OCI-LY7 (cell line): ENCODE measurements at regions not wholly inside any gene's neighbourhood (a gene's known extent, or its start where the extent isn't known, plus 50 kb on each side); places are given as distances from the start of the nearest gene placed in this dataset.

Source experiments
- BruUV-seq: library from RNA; stranded (reverse); fragments of 400-500 nt; replicated peaks from 2 replicates; lab custom pipeline; 2021; lab: Mats Ljungman, UMichigan
- CTCF ChIA-PET: fragments of 300-600 bp; sonication (Branson Sonifier 250); formaldehyde crosslinking; loops from one replicate; lab custom pipeline; 2022; ENCODE audit warnings: antibody characterized with exemption; ENCODE audit not compliant: unreplicated experiment; lab: Charles Lee
- POLR2A ChIA-PET: fragments of 300-600 bp; sonication (Branson Sonifier 250); formaldehyde crosslinking; loops from one replicate; lab custom pipeline; 2022; ENCODE audit warnings: antibody characterized with exemption; lab: Charles Lee
- DNase-seq: peaks from one replicate; pipeline ENCODE4 v3.0.0-alpha.2; 2015; ENCODE audit warnings: low spot score
- H2AFZ ChIP-seq: fragments of 200-600 bp; sonication (generic), shearing (Covaris generic); 2 replicates; pipeline ENCODE4 v1.6.1; 2014; ENCODE audit warnings: mild to moderate bottlenecking, antibody characterized with exemption, low read length, moderate library complexity
- H3K27ac ChIP-seq: fragments of 200-600 bp; sonication (generic); 2 replicates; pipeline ENCODE4 v1.5.1; 2014; ENCODE audit warnings: mixed run types, low read depth, mild to moderate bottlenecking, moderate library complexity, low read length, inconsistent platforms; ENCODE audit not compliant: poor library complexity, severe bottlenecking
- H3K36me3 ChIP-seq: fragments of 200-600 bp; sonication (generic); 2 replicates; pipeline ENCODE4 v1.6.1; 2014; ENCODE audit warnings: mild to moderate bottlenecking, antibody characterized with exemption, low read length, moderate library complexity, mixed read lengths; ENCODE audit not compliant: insufficient read depth
- H3K4me1 ChIP-seq: fragments of 200-600 bp; sonication (generic); 2 replicates; pipeline ENCODE4 v1.5.1; 2014; ENCODE audit warnings: mild to moderate bottlenecking, low read length; ENCODE audit not compliant: insufficient read depth, poor library complexity, severe bottlenecking
- H3K4me2 ChIP-seq: fragments of 200-600 bp; sonication (generic); 2 replicates; pipeline ENCODE4 v1.6.1; 2014; ENCODE audit warnings: mild to moderate bottlenecking, low read length
- H3K4me3 ChIP-seq: fragments of 200-600 bp; sonication (generic); 2 replicates; pipeline ENCODE4 v1.5.1; 2014; ENCODE audit warnings: mild to moderate bottlenecking, low read depth, low read length; ENCODE audit not compliant: poor library complexity, severe bottlenecking
- H3K79me2 ChIP-seq: fragments of 200-600 bp; sonication (generic); 2 replicates; pipeline ENCODE4 v1.6.1; 2016; ENCODE audit warnings: low read depth, mild to moderate bottlenecking, low read length, moderate library complexity, mixed read lengths; ENCODE audit not compliant: insufficient read depth
- H3K9me2 ChIP-seq: fragments of 200-600 bp; sonication (generic); 2 replicates; pipeline ENCODE4 v1.6.1; 2016; ENCODE audit warnings: mild to moderate bottlenecking, low read length, mixed read lengths; ENCODE audit not compliant: insufficient read depth
- H3K9me3 ChIP-seq: fragments of 200-600 bp; sonication (generic); 2 replicates; pipeline ENCODE4 v1.6.1; 2014; ENCODE audit warnings: mild to moderate bottlenecking, mixed run types, low read length, mixed read lengths
- H4K20me1 ChIP-seq: fragments of 200-600 bp; sonication (generic); 2 replicates; pipeline ENCODE4 v1.6.1; 2014; ENCODE audit warnings: mild to moderate bottlenecking, antibody characterized with exemption, low read length, moderate library complexity, mixed read lengths; ENCODE audit not compliant: insufficient read depth
- CTCF ChIP-seq: fragments of 200-600 bp; sonication (generic); conservative IDR thresholded peaks from 2 replicates; pipeline ENCODE4 v1.5.1; 2014; ENCODE audit warnings: mild to moderate bottlenecking, antibody characterized with exemption, low read length, moderate library complexity, mixed read lengths
- EZH2phosphoT487 ChIP-seq: fragments of 200-600 bp; sonication (generic); IDR thresholded peaks from 2 replicates; pipeline ENCODE4 v1.6.1; 2018; ENCODE audit warnings: low read depth, borderline replicate concordance, mild to moderate bottlenecking, mixed run types, antibody characterized with exemption, low read length, moderate library complexity, mixed read lengths
- intact Hi-C: fragments of 100-400 bp; cut with micrococcal nuclease; formaldehyde crosslinking; loops from one replicate; pipeline ENCODE4 v1.10.0; 2022; ENCODE audit not compliant: unreplicated experiment

DNA sequence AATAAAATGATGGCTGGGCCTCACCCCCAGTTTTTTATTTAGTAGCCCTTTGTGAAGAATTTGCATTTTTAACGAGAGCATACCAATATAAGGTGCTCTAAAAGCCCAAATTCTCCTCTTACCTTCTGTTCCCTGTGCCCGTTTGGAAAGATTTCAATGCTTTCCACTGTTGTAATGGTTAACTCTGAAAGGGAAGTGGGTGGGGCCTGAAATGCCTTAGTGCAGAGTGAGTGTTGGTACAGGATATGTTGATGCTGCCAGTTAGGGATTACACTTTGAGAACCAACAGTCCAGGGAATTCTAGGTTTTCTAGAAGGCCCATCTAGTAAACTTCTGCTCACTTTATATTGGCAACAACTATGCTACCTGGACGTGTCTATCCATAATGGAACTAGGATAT lies 562.7 kb upstream of the NRSN1 start:
- intact Hi-C loops: no loop called here
- H3K9me3 ChIP-seq: no peaks in the 10 kb centered on the region
- H3K36me3 ChIP-seq: no peaks in the 10 kb centered on the region
- CTCF ChIA-PET: no interaction called here
- TF ChIP-seq CTCF (no peak), EZH2phosphoT487 (no peak)
- no peak overlapping the region for H2AFZ ChIP-seq
- no peaks in the 10 kb centered on the region for H3K4me1 ChIP-seq
- no peak overlapping the region for H3K4me2 ChIP-seq
- no peak for DNase-seq
- H3K9me2 ChIP-seq: no peaks in the 10 kb centered on the region
- no TSS peak for BruUV-seq
- H3K79me2 ChIP-seq: no peaks in the 10 kb centered on the region
- no peak overlapping the region for H3K27ac ChIP-seq
- H4K20me1 ChIP-seq: no peaks in the 10 kb centered on the region
- POLR2A ChIA-PET: no interaction called here
- no peak overlapping the region for H3K4me3 ChIP-seq

DNA sequence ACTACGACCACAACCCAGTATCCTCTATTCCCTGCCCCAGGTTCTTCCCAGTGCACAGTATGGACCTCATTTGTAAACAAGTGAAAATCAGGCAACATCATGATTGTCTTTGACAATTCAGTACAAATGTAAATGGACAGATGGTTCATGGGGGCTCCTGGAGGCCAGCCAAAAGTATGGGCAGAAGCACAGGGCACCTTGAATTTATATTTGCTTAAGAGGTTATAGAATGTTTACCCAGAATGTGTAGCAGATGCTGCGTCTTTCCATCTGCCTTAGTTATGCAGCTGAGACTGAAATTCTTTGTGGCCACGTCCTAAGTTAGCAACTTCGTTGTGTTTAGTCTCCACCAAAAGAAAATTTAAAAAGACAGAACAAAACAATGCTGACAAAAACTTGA lies 559.6 kb upstream of the NRSN1 start:
- Histone ChIP-seq H2AFZ (no peak overlapping the region), H3K4me1 (no peaks in the 10 kb centered on the region), H3K4me3 (no peak overlapping the region), H3K36me3 (no peaks in the 10 kb centered on the region), H3K27ac (no peak overlapping the region), H3K4me2 (no peak overlapping the region), H3K9me3 (no peaks in the 10 kb centered on the region), H3K9me2 (no peaks in the 10 kb centered on the region), H4K20me1 (no peaks in the 10 kb centered on the region), H3K79me2 (no peaks in the 10 kb centered on the region)
- no peak for DNase-seq
- CTCF ChIA-PET: no interaction called here
- no TSS peak for BruUV-seq
- POLR2A ChIA-PET: no interaction called here
- no peak for TF ChIP-seq CTCF
- no peak for TF ChIP-seq EZH2phosphoT487
- intact Hi-C loops: no loop called here

DNA sequence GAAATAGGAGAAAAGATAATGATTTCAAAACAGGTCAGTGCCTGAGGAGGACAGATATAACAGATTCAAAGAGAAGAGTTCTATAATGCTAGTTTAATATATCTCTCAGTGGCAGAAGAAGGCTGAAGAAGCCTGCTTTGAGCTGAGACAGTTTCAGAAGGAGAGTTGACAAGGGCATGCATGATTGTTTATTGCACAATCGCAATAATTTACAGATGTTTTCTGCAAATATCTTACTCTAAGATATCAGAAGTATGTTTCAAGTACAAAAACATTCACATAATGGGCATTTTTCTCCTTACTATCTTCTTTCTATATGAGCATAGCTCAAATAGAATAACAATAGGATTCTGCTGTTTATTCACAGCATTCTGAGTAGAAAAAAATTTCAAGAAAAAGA lies 557.7 kb upstream of the NRSN1 start:
- Histone ChIP-seq H2AFZ (no peak overlapping the region), H3K79me2 (no peaks in the 10 kb centered on the region), H3K9me2 (no peaks in the 10 kb centered on the region), H3K4me1 (no peaks in the 10 kb centered on the region), H3K27ac (no peak overlapping the region), H3K9me3 (no peaks in the 10 kb centered on the region), H3K36me3 (no peaks in the 10 kb centered on the region), H3K4me2 (no peak overlapping the region), H4K20me1 (no peaks in the 10 kb centered on the region), H3K4me3 (no peak overlapping the region)
- no peak for DNase-seq
- BruUV-seq: no TSS peak
- intact Hi-C loops: no loop called here
- POLR2A ChIA-PET: no interaction called here
- CTCF ChIA-PET: no interaction called here
- TF ChIP-seq EZH2phosphoT487 (no peak), CTCF (no peak)
